GM12878 (cell line): ENCODE measurements at regions not wholly inside any gene's neighbourhood (a gene's known extent, or its start where the extent isn't known, plus 50 kb on each side); places are given as distances from the start of the nearest gene placed in this dataset.

ENCODE experiments used
- ATAC-seq: fragments of 200-7000 bp; cut with Tn5 transposase; 3 replicates; pipeline ENCODE4 v1.9.1; 2020; ENCODE audit warnings: mild to moderate bottlenecking, moderate library complexity
- BruUV-seq: library from RNA; stranded (reverse); fragments of 400-500 nt; replicated peaks from 2 replicates; lab custom pipeline; 2021; lab: Mats Ljungman, UMichigan
- CTCF ChIA-PET: fragments of 300-600 bp; sonication (Branson Sonifier 250); formaldehyde crosslinking; extraction: SDS; loops from one replicate; lab custom pipeline; 2021; ENCODE audit warnings: inconsistent platforms; lab: Yijun Ruan, JAX
- POLR2A ChIA-PET: fragments of 350-600 bp; formaldehyde crosslinking; extraction: SDS; loops from one replicate; lab custom pipeline; 2021; ENCODE audit warnings: inconsistent platforms; lab: Charles Lee
- RAD21 ChIA-PET: fragments of 300-600 bp; sonication (Branson Sonifier 250); formaldehyde crosslinking; loops from one replicate; lab custom pipeline; 2023; ENCODE audit warnings: antibody characterized with exemption; ENCODE audit not compliant: unreplicated experiment; lab: Charles Lee
- SMC1A ChIA-PET: fragments of 300-600 bp; sonication (Branson Sonifier 250); formaldehyde crosslinking; loops from one replicate; lab custom pipeline; 2023; ENCODE audit not compliant: unreplicated experiment, uncharacterized antibody; lab: Charles Lee
- DNase-seq: peaks from one replicate; pipeline ENCODE4 v3.0.0-alpha.2; 2011; ENCODE audit warnings: low read depth, low spot score
- FAIRE-seq: peaks from 3 replicates; lab custom pipeline; 2011; peaks lifted over from hg19 to GRCh38; lab: Jason Lieb, UNC
- H2AFZ ChIP-seq: 2 replicates; pipeline ENCODE4 v1.6.0; 2011; ENCODE audit warnings: low read depth, low read length, control low read depth; ENCODE audit not compliant: control insufficient read depth
- H3K27ac ChIP-seq: 2 replicates; pipeline ENCODE4 v1.5.1; 2011; ENCODE audit warnings: control low read depth; ENCODE audit not compliant: control insufficient read depth, insufficient read depth
- H3K27me3 ChIP-seq, 2 experiments: replicated peaks in 1 of 2; 2 replicates each; pipeline versions ENCODE4 v1.6.0 to v1.6.1; 2011; ENCODE audit warnings: low read length in 1 of 2; ENCODE audit not compliant: control insufficient read depth in 2 of 2, insufficient read depth in 2 of 2
- H3K36me3 ChIP-seq, 2 experiments: 2 replicates each; pipeline ENCODE4 v1.5.1; 2011; ENCODE audit warnings: low read length in 1 of 2; ENCODE audit not compliant: control insufficient read depth in 2 of 2, insufficient read depth in 2 of 2
- H3K4me1 ChIP-seq: 2 replicates; pipeline ENCODE4 v1.6.1; 2011; ENCODE audit warnings: mild to moderate bottlenecking, low read length, moderate library complexity, mixed read lengths; ENCODE audit not compliant: control insufficient read depth, insufficient read depth
- H3K4me2 ChIP-seq: 2 replicates; pipeline ENCODE4 v1.6.0; 2011; ENCODE audit warnings: control low read depth; ENCODE audit not compliant: control insufficient read depth, insufficient read depth
- H3K4me3 ChIP-seq: fragments of 200-600 bp; sonication (generic); 2 replicates; pipeline ENCODE4 v1.5.1; 2016
- H3K79me2 ChIP-seq: 2 replicates; pipeline ENCODE4 v1.6.0; 2011; ENCODE audit warnings: low read length; ENCODE audit not compliant: control insufficient read depth, insufficient read depth
- H3K9ac ChIP-seq: 2 replicates; pipeline ENCODE4 v1.8.0; 2011; ENCODE audit warnings: low read length, control low read depth, mixed read lengths; ENCODE audit not compliant: control insufficient read depth, insufficient read depth
- H3K9me3 ChIP-seq: replicated peaks from 3 replicates; pipeline ENCODE4 v1.5.1; 2011; ENCODE audit warnings: mild to moderate bottlenecking, low read length; ENCODE audit not compliant: control insufficient read depth, insufficient read depth
- H4K20me1 ChIP-seq: 2 replicates; pipeline ENCODE4 v1.6.0; 2011; ENCODE audit not compliant: control insufficient read depth, insufficient read depth
- BCLAF1 ChIP-seq: fragments of 450-650 bp; IDR thresholded peaks from 2 replicates; pipeline ENCODE4 v1.6.1; 2017; ENCODE audit warnings: antibody characterized with exemption, mild to moderate bottlenecking, moderate library complexity
- FOS ChIP-seq: IDR thresholded peaks from 3 replicates; pipeline ENCODE4 v1.6.1; 2011; ENCODE audit warnings: borderline replicate concordance; ENCODE audit not compliant: insufficient read length; ENCODE audit errors: extremely low read depth
- HDGF ChIP-seq: fragments of 450-650 bp; IDR thresholded peaks from 2 replicates; pipeline ENCODE4 v1.6.1; 2016; ENCODE audit warnings: antibody characterized with exemption
- IRF4 ChIP-seq: IDR thresholded peaks from 2 replicates; pipeline ENCODE4 v1.6.1; 2011; ENCODE audit warnings: low read depth, low read length
- JUNB ChIP-seq: IDR thresholded peaks from 2 replicates; pipeline ENCODE4 v1.6.1; 2016; ENCODE audit warnings: antibody characterized with exemption, mild to moderate bottlenecking
- NBN ChIP-seq: fragments of 450-650 bp; IDR thresholded peaks from 2 replicates; pipeline ENCODE4 v1.6.1; 2016
- NKRF ChIP-seq: fragments of 450-650 bp; conservative IDR thresholded peaks from 2 replicates; pipeline ENCODE4 v1.6.1; 2017; ENCODE audit warnings: mild to moderate bottlenecking, moderate library complexity
- NR2F1 ChIP-seq: fragments of 450-650 bp; conservative IDR thresholded peaks from 2 replicates; pipeline ENCODE4 v1.6.1; 2017; ENCODE audit warnings: mild to moderate bottlenecking
- NRF1 ChIP-seq: conservative IDR thresholded peaks from 2 replicates; pipeline ENCODE4 v1.6.1; 2011; ENCODE audit warnings: mild to moderate bottlenecking, low read depth, low read length, improper control_type of control experiment
- RAD51 ChIP-seq: fragments of 450-650 bp; IDR thresholded peaks from 2 replicates; pipeline ENCODE4 v1.6.1; 2016; ENCODE audit warnings: moderate library complexity, mild to moderate bottlenecking, inconsistent platforms
- RCOR1 ChIP-seq: conservative IDR thresholded peaks from 2 replicates; pipeline ENCODE4 v1.6.1; 2012; ENCODE audit warnings: low read depth, low read length, improper control_type of control experiment
- RFX5 ChIP-seq: IDR thresholded peaks from 2 replicates; pipeline ENCODE4 v1.6.1; 2011; ENCODE audit warnings: low read depth, low read length, improper control_type of control experiment
- STAT3 ChIP-seq: IDR thresholded peaks from 2 replicates; pipeline ENCODE4 v1.6.1; 2011; ENCODE audit warnings: low read depth, low read length, improper control_type of control experiment
- WRNIP1 ChIP-seq: IDR thresholded peaks from 2 replicates; pipeline ENCODE4 v1.6.1; 2011; ENCODE audit warnings: low read depth, low read length, improper control_type of control experiment, borderline replicate concordance
- ZBED1 ChIP-seq: IDR thresholded peaks from 2 replicates; pipeline ENCODE4 v1.6.1; 2016; ENCODE audit warnings: borderline replicate concordance
- ZZZ3 ChIP-seq: IDR thresholded peaks from 2 replicates; pipeline ENCODE4 v1.6.1; 2011; ENCODE audit warnings: low read depth; ENCODE audit not compliant: control insufficient read depth, insufficient read length
- WGBS: methylation state at CpG from one replicate; pipeline ENCODE4 v1.1.6; 2016; ENCODE audit warnings: low lambda C conversion rate; ENCODE audit not compliant: insufficient replicate concordance, insufficient coverage; ENCODE audit errors: missing lambda C conversion rate; 5-methylcytosine and 5-hydroxymethylcytosine counted together
- in situ Hi-C: fragments of 300-500 bp; cut with MboI; formaldehyde crosslinking; loops from 9 replicates; pipeline ENCODE4 v1.14.3; 2018; ENCODE audit warnings: mixed read lengths
- intact Hi-C: fragments of 100-400 bp; cut with micrococcal nuclease; formaldehyde crosslinking; loops from one replicate; pipeline ENCODE4 v1.14.2; 2022; ENCODE audit not compliant: unreplicated experiment

- in situ Hi-C loops (no loop called here), intact Hi-C loops (no loop called here)
- TF ChIP-seq FOS: no peak
- no peak for TF ChIP-seq NR2F1
- ChIA-PET POLR2A (no interaction called here), CTCF (no interaction called here), RAD21 (no interaction called here), SMC1A (interaction anchor here (1.2 kb wide), 1 partner anchor 30 kb away, joined by 3 read pairs; no protein-coding TSS in a partner anchor)
- Histone ChIP-seq H3K79me2 (no peaks in the 10 kb centered on the region), H3K4me3 (no peak overlapping the region), H3K4me1 (no peaks in the 10 kb centered on the region), H3K27me3 (no peaks in the 10 kb centered on the region), H3K36me3 (no peaks in the 10 kb centered on the region), H2AFZ (no peak overlapping the region), H3K9ac (no peak overlapping the region), H3K9me3 (no peaks in the 10 kb centered on the region), H3K27ac (no peak overlapping the region), H3K4me2 (no peak overlapping the region), H4K20me1 (no peaks in the 10 kb centered on the region)
- no peak for FAIRE-seq
- BruUV-seq: no TSS peak
- WGBS: 31% methylated on average over 3 of the region's 3 CpGs
- ATAC-seq: no peak
- DNase-seq: no peak
Observed at GRCh38 chrX:45324941-45325340, 124.3 kb upstream of the DIPK2B start.

GRCh38 chrX:45323387-45323786 lies 122.7 kb upstream of the DIPK2B start:
- H3K4me2 ChIP-seq: no peak overlapping the region
- no peak overlapping the region for H2AFZ ChIP-seq
- no peaks in the 10 kb centered on the region for H3K36me3 ChIP-seq
- H3K9me3 ChIP-seq: no peaks in the 10 kb centered on the region
- no peaks in the 10 kb centered on the region for H3K4me1 ChIP-seq
- ATAC-seq (no peak), DNase-seq (no peak), FAIRE-seq (no peak)
- intact Hi-C loops: no loop called here
- no peaks in the 10 kb centered on the region for H4K20me1 ChIP-seq
- ChIA-PET CTCF (interaction anchor here (0.7 to 1.0 kb wide), 2 partner anchors 321 to 1085 kb away, joined by 3 to 4 read pairs; no protein-coding TSS in a partner anchor), RAD21 (no interaction called here), SMC1A (no interaction called here), POLR2A (no interaction called here)
- no TSS peak for BruUV-seq
- H3K79me2 ChIP-seq: no peaks in the 10 kb centered on the region
- no peak overlapping the region for H3K4me3 ChIP-seq
- 12% methylated on average over 3 of the region's 3 CpGs for WGBS
- in situ Hi-C loops: no loop called here
- H3K27ac ChIP-seq: no peak overlapping the region
- H3K9ac ChIP-seq: no peak overlapping the region
- no peaks in the 10 kb centered on the region for H3K27me3 ChIP-seq
- TF ChIP-seq RAD51: no peak
- TF ChIP-seq HDGF: no peak
- TF ChIP-seq RFX5: no peak
- no peak for TF ChIP-seq STAT3
- no peak for TF ChIP-seq JUNB
- TF ChIP-seq ZBED1: no peak
- TF ChIP-seq IRF4: no peak
- no peak for TF ChIP-seq FOS
- TF ChIP-seq WRNIP1: no peak
- no peak for TF ChIP-seq ZZZ3
- TF ChIP-seq NKRF: no peak
- TF ChIP-seq BCLAF1: no peak
- TF ChIP-seq RCOR1: no peak
- TF ChIP-seq NRF1: no peak
- no peak for TF ChIP-seq NBN
